HEK293 (cell line): ENCODE measurements at regions not wholly inside any gene's neighbourhood (a gene's known extent, or its start where the extent isn't known, plus 50 kb on each side); places are given as distances from the start of the nearest gene placed in this dataset.

Experiments
- CTCF ChIA-PET: fragments of 350-600 bp; formaldehyde crosslinking; extraction: SDS; loops from one replicate; lab custom pipeline; 2021; ENCODE audit warnings: antibody characterized with exemption; lab: Yijun Ruan, JAX
- POLR2A ChIA-PET: fragments of 300-600 bp; formaldehyde crosslinking; extraction: SDS; loops from one replicate; lab custom pipeline; 2020; ENCODE audit warnings: antibody characterized with exemption, inconsistent platforms; lab: Yijun Ruan, JAX
- H3K27ac ChIP-seq: fragments of 200-500 bp; sonication (Bioruptor generic); 2 replicates; pipeline ENCODE4 v1.5.1; 2014; ENCODE audit warnings: low read depth, low read length, control low read depth, inconsistent platforms; ENCODE audit errors: extremely low read depth
- H3K36me3 ChIP-seq, 2 experiments: fragments of 200-500 bp in 1 of 2; sonication (Bioruptor generic) in 1 of 2; 1 replicate in 1 of 2; 2 replicates in 1 of 2; pipeline ENCODE4 v1.5.1; 2014 to 2017; ENCODE audit warnings: inconsistent platforms in 2 of 2, low read length in 2 of 2; ENCODE audit not compliant: control insufficient read depth in 2 of 2, insufficient read depth in 1 of 2
- H3K4me1 ChIP-seq: fragments of 200-500 bp; sonication (Bioruptor generic); 2 replicates; pipeline ENCODE4 v1.5.1; 2014; ENCODE audit warnings: mild to moderate bottlenecking, low read length, inconsistent platforms; ENCODE audit not compliant: control insufficient read depth, insufficient read depth
- H3K4me3 ChIP-seq: 2 replicates; pipeline ENCODE4 v1.5.1; 2011; ENCODE audit warnings: low read depth, mild to moderate bottlenecking, control low read depth, low read length, moderate library complexity
- H3K9me3 ChIP-seq: fragments of 200-500 bp; sonication (Bioruptor generic); 2 replicates; pipeline ENCODE4 v1.5.1; 2014; ENCODE audit warnings: low read depth, low read length, inconsistent platforms; ENCODE audit not compliant: control insufficient read depth, insufficient read depth
- CTCF ChIP-seq: fragments of 450-650 bp; formaldehyde crosslinking; IDR thresholded peaks from 2 replicates; pipeline ENCODE4 v1.5.1; 2016; ENCODE audit warnings: missing biosample characterization, missing genetic modification characterization
- GFI1B ChIP-seq: fragments of 450-650 bp; formaldehyde crosslinking; IDR thresholded peaks from 2 replicates; pipeline ENCODE4 v1.5.1; 2016; ENCODE audit warnings: missing biosample characterization, missing genetic modification characterization
- GLI4 ChIP-seq: fragments of 450-650 bp; formaldehyde crosslinking; IDR thresholded peaks from 2 replicates; pipeline ENCODE4 v1.5.1; 2016; ENCODE audit warnings: missing biosample characterization, missing genetic modification characterization
- HOXA7 ChIP-seq: sonication (generic); formaldehyde crosslinking; IDR thresholded peaks from 2 replicates; pipeline ENCODE4 v1.8.1; 2022; ENCODE audit warnings: missing genetic modification reagents, borderline replicate concordance
- TSHZ1 ChIP-seq: fragments of 450-650 bp; formaldehyde crosslinking; IDR thresholded peaks from 2 replicates; pipeline ENCODE4 v1.5.1; 2016; ENCODE audit warnings: missing biosample characterization, missing genetic modification characterization, borderline replicate concordance
- ZBTB49 ChIP-seq: fragments of 450-650 bp; formaldehyde crosslinking; IDR thresholded peaks from 2 replicates; pipeline ENCODE4 v1.5.1; 2016; ENCODE audit warnings: missing biosample characterization, missing genetic modification characterization, low read depth
- ZFHX2 ChIP-seq: fragments of 450-650 bp; formaldehyde crosslinking; conservative IDR thresholded peaks from 2 replicates; pipeline ENCODE4 v1.5.1; 2016; ENCODE audit warnings: missing biosample characterization, missing genetic modification characterization
- ZNF19 ChIP-seq: fragments of 450-650 bp; formaldehyde crosslinking; IDR thresholded peaks from 2 replicates; pipeline ENCODE4; 2016; ENCODE audit warnings: missing biosample characterization, missing genetic modification characterization, low read depth
- ZNF24 ChIP-seq: fragments of 450-650 bp; formaldehyde crosslinking; IDR thresholded peaks from 2 replicates; pipeline ENCODE4 v1.5.1; 2016; ENCODE audit warnings: missing biosample characterization, missing genetic modification characterization
- ZNF341 ChIP-seq: fragments of 450-650 bp; formaldehyde crosslinking; IDR thresholded peaks from 2 replicates; pipeline ENCODE4; 2016; ENCODE audit warnings: low read depth, missing biosample characterization, missing genetic modification characterization
- ZNF366 ChIP-seq: fragments of 450-650 bp; formaldehyde crosslinking; conservative IDR thresholded peaks from 2 replicates; pipeline ENCODE4 v1.5.1; 2016; ENCODE audit warnings: missing biosample characterization, missing genetic modification characterization
- ZNF404 ChIP-seq: fragments of 450-650 bp; formaldehyde crosslinking; IDR thresholded peaks from 2 replicates; pipeline ENCODE4 v1.5.1; 2017; ENCODE audit warnings: missing biosample characterization, missing genetic modification characterization
- ZNF513 ChIP-seq: fragments of 450-650 bp; IDR thresholded peaks from 2 replicates; pipeline ENCODE4 v1.5.1; 2018; ENCODE audit warnings: missing biosample characterization, missing genetic modification characterization
- ZNF549 ChIP-seq: fragments of 450-650 bp; IDR thresholded peaks from 2 replicates; pipeline ENCODE4 v1.5.1; 2018; ENCODE audit warnings: missing biosample characterization, missing genetic modification characterization, mild to moderate bottlenecking, inconsistent platforms, moderate library complexity
- ZNF561 ChIP-seq: fragments of 450-650 bp; IDR thresholded peaks from 2 replicates; pipeline ENCODE4 v1.5.1; 2018; ENCODE audit warnings: missing biosample characterization, missing genetic modification characterization, borderline replicate concordance
- ZNF785 ChIP-seq: fragments of 450-650 bp; formaldehyde crosslinking; IDR thresholded peaks from 2 replicates; pipeline ENCODE4 v1.5.1; 2016; ENCODE audit warnings: missing biosample characterization, missing genetic modification characterization
- TF ChIP-seq, protein P1 (sequence below): fragments of 450-650 bp; formaldehyde crosslinking; IDR thresholded peaks from 2 replicates; pipeline ENCODE4 v1.5.1; 2016; ENCODE audit warnings: missing biosample characterization, missing genetic modification characterization
- TF ChIP-seq, protein P2 (sequence below): fragments of 450-650 bp; formaldehyde crosslinking; IDR thresholded peaks from 2 replicates; pipeline ENCODE4 v1.5.1; 2016; ENCODE audit warnings: missing biosample characterization, missing genetic modification characterization

DNA sequence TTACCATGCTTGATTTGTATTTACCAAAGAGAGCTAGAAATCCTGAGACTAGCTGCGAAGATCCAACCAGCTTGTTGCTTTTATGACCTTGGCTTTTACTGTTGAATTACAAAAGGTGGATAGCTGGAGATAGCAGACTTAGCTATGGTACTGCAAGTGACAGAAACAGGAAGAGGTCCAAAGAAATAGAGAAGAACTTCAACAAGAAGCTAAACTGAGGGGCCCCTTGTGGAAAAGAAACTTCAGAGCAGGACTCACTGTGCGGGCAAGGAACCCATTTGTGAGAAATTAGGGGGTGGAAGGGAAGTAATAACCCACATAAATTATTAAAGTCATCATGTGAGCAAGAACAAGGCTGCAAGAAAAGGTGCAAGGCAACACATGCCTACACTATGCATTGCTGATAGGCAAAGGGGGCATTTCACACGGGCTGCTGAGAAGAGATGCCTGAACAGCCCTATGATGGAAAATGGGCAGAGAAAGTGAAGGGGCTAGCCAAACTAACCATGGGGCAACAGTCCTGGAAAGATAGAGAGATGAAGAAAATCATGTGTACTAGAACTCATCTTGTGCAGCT lies 116.6 kb upstream of the PRDX6 start:
- H3K4me1 ChIP-seq: no peaks in the 10 kb centered on the region
- TF ChIP-seq ZNF513: no peak
- POLR2A ChIA-PET: no interaction called here
- no peaks in the 10 kb centered on the region for H3K36me3 ChIP-seq
- CTCF ChIA-PET: no interaction called here
- H3K27ac ChIP-seq: no peak overlapping the region
- H3K9me3 ChIP-seq: no peaks in the 10 kb centered on the region
- H3K4me3 ChIP-seq: no peak overlapping the region

DNA sequence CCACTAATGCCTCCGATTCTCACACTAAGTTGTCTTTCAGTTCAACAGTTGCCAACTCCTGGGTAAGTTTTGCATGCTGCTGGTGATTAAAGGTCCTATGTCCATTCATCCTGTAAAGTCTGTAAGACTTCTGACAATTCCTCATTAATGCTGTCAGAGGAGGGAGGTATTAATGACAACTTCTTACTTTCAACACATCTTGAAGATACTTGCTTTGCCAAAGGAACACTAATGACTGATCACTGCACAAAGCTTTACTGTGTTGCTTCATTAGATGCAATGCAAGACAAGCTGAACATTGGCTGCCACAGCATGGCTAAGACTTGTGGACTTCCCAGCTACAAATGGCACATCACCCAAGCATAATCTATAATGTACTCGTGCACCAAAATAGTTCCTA lies 114.6 kb upstream of the PRDX6 start:
- no peak overlapping the region for H3K4me3 ChIP-seq
- no peak for TF ChIP-seq ZBTB49
- no peak for TF ChIP-seq ZNF549 (tag by site-specific recombination)
- no peak for TF ChIP-seq ZNF341
- TF ChIP-seq ZNF24 (tag by site-specific recombination): no peak
- TF ChIP-seq HOXA7 (CRISPR knock-in tag): no peak
- TF ChIP-seq GLI4 (tag by site-specific recombination): no peak
- no peak for TF ChIP-seq ZFHX2
- no peak for TF ChIP-seq CTCF
- TF ChIP-seq GFI1B: no peak
- no peak for TF ChIP-seq ZNF561
- TF ChIP-seq, protein P1, sequence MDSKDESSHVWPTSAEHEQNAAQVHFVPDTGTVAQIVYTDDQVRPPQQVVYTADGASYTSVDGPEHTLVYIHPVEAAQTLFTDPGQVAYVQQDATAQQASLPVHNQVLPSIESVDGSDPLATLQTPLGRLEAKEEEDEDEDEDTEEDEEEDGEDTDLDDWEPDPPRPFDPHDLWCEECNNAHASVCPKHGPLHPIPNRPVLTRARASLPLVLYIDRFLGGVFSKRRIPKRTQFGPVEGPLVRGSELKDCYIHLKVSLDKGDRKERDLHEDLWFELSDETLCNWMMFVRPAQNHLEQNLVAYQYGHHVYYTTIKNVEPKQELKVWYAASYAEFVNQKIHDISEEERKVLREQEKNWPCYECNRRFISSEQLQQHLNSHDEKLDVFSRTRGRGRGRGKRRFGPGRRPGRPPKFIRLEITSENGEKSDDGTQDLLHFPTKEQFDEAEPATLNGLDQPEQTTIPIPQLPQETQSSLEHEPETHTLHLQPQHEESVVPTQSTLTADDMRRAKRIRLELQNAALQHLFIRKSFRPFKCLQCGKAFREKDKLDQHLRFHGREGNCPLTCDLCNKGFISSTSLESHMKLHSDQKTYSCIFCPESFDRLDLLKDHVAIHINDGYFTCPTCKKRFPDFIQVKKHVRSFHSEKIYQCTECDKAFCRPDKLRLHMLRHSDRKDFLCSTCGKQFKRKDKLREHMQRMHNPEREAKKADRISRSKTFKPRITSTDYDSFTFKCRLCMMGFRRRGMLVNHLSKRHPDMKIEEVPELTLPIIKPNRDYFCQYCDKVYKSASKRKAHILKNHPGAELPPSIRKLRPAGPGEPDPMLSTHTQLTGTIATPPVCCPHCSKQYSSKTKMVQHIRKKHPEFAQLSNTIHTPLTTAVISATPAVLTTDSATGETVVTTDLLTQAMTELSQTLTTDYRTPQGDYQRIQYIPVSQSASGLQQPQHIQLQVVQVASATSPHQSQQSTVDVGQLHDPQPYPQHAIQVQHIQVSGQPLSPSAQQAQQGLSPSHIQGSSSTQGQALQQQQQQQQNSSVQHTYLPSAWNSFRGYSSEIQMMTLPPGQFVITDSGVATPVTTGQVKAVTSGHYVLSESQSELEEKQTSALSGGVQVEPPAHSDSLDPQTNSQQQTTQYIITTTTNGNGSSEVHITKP: no peak
- no peak for TF ChIP-seq ZNF404 (tag by site-specific recombination)
- TF ChIP-seq, all 188 proteins: peak for 0
- H3K9me3 ChIP-seq: no peaks in the 10 kb centered on the region
- CTCF ChIA-PET: interaction anchor here (1.0 kb wide), 1 partner anchor 620 kb away, joined by 4 read pairs; no protein-coding TSS in a partner anchor
- no peaks in the 10 kb centered on the region for H3K4me1 ChIP-seq
- H3K36me3 ChIP-seq: no peaks in the 10 kb centered on the region
- H3K27ac ChIP-seq: no peak overlapping the region
- POLR2A ChIA-PET: no interaction called here

DNA sequence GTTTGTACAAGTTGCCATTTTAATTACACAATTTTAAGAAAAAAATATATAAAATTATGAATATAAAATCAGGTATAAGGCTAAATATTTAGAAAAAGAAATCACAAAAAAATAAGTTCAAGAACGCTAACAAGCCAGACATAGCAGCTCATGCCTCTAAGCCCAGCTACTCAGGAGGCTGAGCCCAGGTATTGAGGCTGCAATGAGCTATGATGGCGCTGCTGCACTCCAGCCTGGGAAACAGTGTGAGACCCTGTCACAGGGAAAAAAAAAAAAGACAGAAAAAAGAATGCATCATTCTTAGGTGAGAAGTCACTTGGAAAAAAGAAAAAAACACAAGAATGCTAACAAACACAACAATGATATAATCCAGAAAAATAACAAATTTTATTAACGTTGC lies 112.3 kb upstream of the PRDX6 start:
- POLR2A ChIA-PET: no interaction called here
- Histone ChIP-seq H3K27ac (no peak overlapping the region), H3K36me3 (no peaks in the 10 kb centered on the region), H3K9me3 (no peaks in the 10 kb centered on the region), H3K4me3 (no peak overlapping the region), H3K4me1 (no peaks in the 10 kb centered on the region)
- CTCF ChIA-PET: interaction anchor here (0.7 kb wide), 1 partner anchor 1569 kb away, joined by 5 read pairs; no protein-coding TSS in a partner anchor
- no peak for TF ChIP-seq ZNF19
- TF ChIP-seq ZNF366 (tag by site-specific recombination): no peak
- TF ChIP-seq, protein P2, sequence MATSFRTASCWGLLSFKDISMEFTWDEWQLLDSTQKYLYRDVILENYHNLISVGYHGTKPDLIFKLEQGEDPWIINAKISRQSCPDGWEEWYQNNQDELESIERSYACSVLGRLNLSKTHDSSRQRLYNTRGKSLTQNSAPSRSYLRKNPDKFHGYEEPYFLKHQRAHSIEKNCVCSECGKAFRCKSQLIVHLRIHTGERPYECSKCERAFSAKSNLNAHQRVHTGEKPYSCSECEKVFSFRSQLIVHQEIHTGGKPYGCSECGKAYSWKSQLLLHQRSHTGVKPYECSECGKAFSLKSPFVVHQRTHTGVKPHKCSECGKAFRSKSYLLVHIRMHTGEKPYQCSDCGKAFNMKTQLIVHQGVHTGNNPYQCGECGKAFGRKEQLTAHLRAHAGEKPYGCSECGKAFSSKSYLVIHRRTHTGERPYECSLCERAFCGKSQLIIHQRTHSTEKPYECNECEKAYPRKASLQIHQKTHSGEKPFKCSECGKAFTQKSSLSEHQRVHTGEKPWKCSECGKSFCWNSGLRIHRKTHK (tag by site-specific recombination): no peak
- TF ChIP-seq ZNF785 (tag by site-specific recombination): no peak
- no peak for TF ChIP-seq TSHZ1 (tag by site-specific recombination)
